ENCODE measurements at regions not wholly inside any gene's neighbourhood (a gene's known extent, or its start where the extent isn't known, plus 50 kb on each side); places are given as distances from the start of the nearest gene placed in this dataset.

- no peak for TF ChIP-seq ATF3 (IDR thresholded peaks at IDR 0.05; ENCODE audit: insufficient read depth, low read depth, low read length)
- TF ChIP-seq YY1 (IDR thresholded peaks at IDR 0.05; ENCODE audit: low read depth, low read length): no peak
- no peak for TF ChIP-seq CTCF (IDR thresholded peaks at IDR 0.05; ENCODE audit: control extremely low read depth in 1 of 3, insufficient read depth in 1 of 3, low read depth in 1 of 3, low read length in 3 of 3)
- TF ChIP-seq EZH2 (IDR thresholded peaks at IDR 0.05; ENCODE audit: low read depth, low read length, severe bottlenecking): no peak
These were observed 486.7 kb upstream of the CPEB2 start for GRCh38 chr4:14515556-14515955.

All from H1 (cell line).